NT2/D1 (cell line): ENCODE measurements at regions not wholly inside any gene's neighbourhood (a gene's known extent, or its start where the extent isn't known, plus 50 kb on each side); places are given as distances from the start of the nearest gene placed in this dataset.

Experiments used
- YY1 ChIP-seq: IDR thresholded peaks from 2 replicates; pipeline ENCODE4 v1.6.1; 2011; ENCODE audit not compliant: insufficient read length, insufficient read depth
- ZNF274 ChIP-seq: IDR thresholded peaks from 2 replicates; pipeline ENCODE4 v1.6.1; 2011; ENCODE audit warnings: mild to moderate bottlenecking, low read depth, low read length

DNA sequence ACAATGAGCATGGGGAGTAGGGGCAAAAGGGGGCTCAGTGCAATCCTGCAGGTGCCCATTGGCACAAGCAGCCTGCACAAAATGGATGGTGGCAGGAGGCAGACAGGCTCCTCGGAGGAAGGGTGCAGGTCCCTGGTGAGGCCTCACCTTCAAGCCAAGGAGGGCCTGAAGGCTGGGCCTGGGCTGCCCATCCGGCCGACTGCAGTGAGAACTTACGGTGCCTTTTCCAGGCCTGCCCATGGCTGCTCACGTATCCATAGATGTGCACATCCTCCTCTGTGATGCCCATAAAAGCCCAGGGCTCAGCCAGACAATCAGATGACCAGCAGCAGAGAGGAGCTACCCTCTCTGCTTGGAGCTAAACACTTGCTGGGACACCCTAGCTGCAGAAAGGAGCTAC is 1089.8 kb downstream of the PCDH18 start:
- TF ChIP-seq YY1 (no peak), ZNF274 (no peak)
